Embryonic facial prominence (tissue), 1 donor: ENCODE measurements at regions not wholly inside any gene's neighbourhood (a gene's known extent, or its start where the extent isn't known, plus 50 kb on each side); places are given as distances from the start of the nearest gene placed in this dataset.
"Not testable (repeated sequence)": the region's sequence is repeated elsewhere in the genome, so short reads cannot be mapped to it uniquely, and the experiment has no call there.

Experiments used
- DNase-seq: peaks from one replicate; pipeline ENCODE4 v3.0.0-alpha.2; 2016; ENCODE audit errors: extremely low spot score

DNA sequence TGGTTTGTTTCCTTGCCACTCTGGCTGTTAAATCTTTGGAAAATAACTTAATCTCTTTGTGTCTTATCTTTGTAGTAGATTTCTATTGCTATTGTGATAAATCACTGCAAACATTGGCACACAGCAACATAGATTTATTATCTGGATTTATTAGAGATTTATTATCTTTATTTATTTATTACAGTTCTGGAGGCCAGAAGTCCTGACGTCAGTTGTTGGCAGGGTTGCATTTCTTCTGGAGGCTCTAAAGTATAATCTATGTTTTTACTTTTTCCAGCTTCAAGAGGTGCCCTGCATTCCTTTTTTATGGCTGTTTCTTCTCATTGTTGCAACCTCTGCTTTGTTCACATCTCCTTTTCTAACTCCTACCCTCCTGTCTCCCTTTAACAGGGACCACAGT lies 542.8 kb downstream of the GRXCR1 start:
- DNase-seq, result no peak

DNA sequence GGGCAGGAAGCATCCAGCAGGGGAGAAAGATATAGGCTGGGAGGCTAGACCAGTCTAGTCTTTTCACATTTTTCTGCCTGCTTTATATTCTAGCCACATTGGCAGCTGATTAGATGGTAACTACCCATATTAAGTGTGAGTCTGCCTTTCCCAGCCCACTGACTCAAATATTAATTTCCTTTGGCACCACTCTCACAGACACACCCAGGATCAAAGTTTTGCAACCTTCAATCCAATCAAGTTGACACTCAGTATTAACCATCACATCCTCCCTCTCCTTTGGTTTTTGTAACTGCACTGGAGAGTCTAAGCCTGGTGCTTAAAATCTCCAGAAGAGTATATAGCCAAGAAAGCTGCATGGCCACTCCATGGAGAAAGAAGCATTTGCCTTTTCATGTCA lies 560.4 kb downstream of the GRXCR1 start:
- DNase-seq, result no peak

DNA sequence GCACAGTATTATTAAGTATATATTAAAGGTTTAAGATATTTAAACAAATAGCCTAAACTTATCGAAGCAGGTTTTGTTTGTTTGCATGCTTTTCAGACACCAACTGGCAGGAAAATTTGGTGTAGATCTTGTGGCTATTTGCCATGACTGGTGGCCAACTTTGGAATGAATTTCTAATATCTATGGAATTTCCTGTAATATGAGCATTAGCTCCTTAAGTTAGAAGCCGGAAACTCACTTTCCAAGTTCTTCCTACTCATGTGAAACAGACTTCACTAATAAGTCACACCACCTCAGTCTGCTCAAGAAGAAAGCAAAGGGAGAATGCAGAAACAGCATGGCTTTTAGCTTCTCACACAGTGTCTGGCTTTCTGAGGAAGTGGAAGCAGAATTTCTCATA lies 563.9 kb downstream of the GRXCR1 start:
- DNase-seq, result no peak

- no peak for DNase-seq
These were observed 565.4 kb downstream of the GRXCR1 start for GRCh38 chr4:43457866-43458265.

- DNase-seq, result no peak
These were observed 565.8 kb downstream of the GRXCR1 start for GRCh38 chr4:43458293-43458692.

- DNase-seq, result no peak
These were observed 579.4 kb downstream of the GRXCR1 start for GRCh38 chr4:43471950-43472349.

- no peak for DNase-seq
These were observed 589.0 kb downstream of the GRXCR1 start for GRCh38 chr4:43481526-43481925.

GRCh38 chr4:43485196-43485595 lies 592.7 kb downstream of the GRXCR1 start:
- no peak for DNase-seq

DNA sequence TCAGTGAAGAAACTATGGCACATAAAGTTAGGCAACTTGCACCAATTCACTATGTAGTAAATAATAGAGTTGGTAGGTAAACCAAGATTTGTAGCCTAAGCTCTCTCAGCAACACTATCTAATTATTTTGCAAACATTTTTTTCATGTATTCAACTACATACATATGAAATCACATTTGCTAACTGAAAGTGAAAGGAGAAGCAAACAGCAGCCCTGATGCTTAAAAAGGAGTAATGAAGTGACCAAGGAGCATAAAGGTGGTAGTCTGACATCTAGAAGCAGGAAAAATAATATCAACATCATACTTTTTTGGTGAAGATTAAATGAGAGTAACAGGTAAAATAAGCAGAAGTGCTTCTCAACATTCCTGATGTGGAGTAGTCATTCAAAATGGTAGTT lies 603.7 kb downstream of the GRXCR1 start:
- no peak for DNase-seq

- no peak for DNase-seq
These were observed 604.1 kb downstream of the GRXCR1 start for GRCh38 chr4:43496602-43497001.

DNA sequence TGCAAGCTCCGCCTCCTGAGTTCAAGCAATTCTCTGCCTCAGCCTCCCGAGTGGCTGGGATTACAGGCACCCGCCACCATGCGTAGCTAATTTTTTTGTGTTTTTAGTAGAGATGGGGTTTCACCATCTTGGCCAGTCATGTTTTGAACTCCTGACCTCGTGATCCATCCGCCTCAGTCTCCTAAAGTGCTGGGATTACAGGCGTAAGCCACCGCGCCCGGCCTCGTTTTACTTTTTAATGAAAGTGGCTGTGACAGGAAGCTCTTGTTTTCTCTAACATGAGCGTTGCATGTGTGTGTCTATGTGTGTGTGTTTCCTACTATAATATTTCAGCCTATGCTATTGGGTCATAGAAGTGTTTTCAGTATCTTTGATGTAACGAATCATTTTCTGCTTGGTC lies 613.3 kb downstream of the GRXCR1 start:
- not testable (repeated sequence) for DNase-seq

- no peak for DNase-seq
These were observed 619.7 kb downstream of the GRXCR1 start for GRCh38 chr4:43512253-43512652.

DNA sequence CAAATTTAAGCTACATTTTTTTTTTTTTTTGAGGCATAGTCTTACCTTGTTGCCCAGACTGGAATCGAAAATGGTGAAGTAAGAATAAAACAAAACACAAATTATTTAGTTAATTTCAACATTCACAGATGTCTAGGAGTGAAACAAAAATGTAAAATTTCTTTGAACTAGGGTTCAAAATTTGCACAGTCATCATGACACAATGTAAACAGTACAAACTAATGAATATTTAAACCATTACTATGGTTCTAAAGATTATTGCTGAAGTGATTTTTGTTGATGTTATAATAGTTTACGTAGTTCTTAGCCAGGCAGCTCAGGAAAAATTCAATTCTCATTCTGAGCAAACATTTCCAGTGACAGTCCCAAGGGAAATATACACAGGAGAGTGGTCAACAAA lies 633.1 kb downstream of the GRXCR1 start:
- no peak for DNase-seq

DNA sequence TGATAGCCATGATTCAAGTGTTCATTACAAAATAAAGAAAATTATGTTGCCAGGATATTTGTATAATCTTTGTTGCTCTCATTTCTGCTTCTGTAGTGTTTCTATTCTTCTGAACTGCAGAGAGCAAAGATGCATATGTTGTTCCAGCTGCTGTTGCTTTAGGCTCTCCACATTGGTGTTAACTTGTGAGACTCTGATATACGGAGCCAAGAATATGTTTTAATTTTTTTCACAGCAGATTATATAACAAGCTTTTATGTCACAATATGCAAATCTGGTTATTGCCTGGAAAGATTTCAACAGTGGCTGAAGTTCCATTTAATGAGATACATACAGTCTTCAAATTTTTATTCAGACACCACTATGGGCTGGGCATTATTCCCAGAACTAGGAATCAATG lies 655.0 kb downstream of the GRXCR1 start:
- no peak for DNase-seq

DNA sequence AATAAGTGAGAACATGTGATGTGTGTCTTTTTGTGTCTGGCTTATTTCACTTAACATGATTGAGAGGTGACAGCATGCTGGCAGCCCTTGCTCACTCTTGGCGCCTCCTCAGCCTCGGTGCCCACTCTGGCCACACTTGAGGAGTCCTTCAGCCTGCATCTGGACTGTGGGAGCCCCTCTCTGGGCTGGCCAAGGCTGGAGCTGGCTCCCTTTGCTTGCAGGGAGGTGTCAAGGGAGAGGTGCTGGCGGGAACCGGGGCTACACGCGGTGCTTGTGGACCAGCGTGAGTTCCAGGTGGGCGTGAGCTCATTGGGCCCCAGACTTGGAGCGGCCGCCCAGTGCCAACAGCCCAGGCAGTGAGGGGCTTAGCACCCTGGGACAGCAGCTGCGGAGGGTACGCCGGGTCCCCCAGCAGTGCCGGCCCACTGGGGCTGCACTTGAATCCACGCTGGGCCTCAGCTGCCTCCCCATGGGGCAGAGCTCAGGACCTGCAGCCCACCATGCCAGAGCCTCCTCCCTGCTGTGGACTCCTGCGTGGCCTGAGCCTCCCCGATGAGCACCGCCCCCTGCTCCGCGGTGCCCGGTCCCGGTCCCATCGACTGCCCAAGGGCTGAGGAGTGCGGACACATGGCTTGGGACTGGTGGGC lies 658.6 kb downstream of the GRXCR1 start:
- no peak for DNase-seq

GRCh38 chr4:43556262-43556661 lies 663.7 kb downstream of the GRXCR1 start:
- DNase-seq, result no peak

DNA sequence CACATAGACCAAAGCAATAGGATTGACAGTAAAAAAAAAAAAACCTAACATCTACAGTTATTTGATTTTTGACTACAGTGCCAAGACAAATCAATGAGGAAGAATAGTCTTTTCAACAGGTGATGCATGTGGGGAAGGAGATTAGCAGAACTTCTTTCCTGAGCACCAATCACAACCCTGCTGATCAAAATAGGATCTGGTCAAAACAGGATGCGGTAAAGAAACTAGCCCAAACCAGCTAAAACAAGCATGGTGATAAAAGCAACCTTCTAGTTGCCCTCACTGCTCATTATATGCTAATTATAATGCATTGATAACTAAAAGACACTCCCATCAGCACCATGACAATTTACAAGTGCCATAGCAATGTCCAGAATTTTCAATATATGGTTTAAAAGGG lies 667.5 kb downstream of the GRXCR1 start:
- no peak for DNase-seq

GRCh38 chr4:43564107-43564506 lies 671.6 kb downstream of the GRXCR1 start:
- no peak for DNase-seq

- no peak for DNase-seq
These were observed 672.1 kb downstream of the GRXCR1 start for GRCh38 chr4:43564591-43564990.

DNA sequence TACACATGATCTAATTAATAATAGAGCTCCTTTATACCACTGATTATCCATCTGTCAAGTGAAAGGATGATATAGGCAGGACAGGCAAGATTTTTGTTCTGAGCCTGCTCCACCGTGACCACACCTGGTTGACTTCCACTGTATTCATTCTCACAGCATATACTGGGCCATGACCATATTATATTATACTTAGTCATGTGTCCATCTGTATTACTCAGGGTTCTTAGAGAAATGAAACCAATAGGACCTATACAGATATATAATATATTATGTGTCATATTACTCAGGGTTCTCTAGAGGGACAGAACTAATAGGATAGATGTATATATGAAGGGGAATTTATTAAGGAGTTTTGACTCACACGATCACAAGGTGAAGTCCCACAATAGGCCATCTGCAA lies 675.1 kb downstream of the GRXCR1 start:
- no peak for DNase-seq

DNA sequence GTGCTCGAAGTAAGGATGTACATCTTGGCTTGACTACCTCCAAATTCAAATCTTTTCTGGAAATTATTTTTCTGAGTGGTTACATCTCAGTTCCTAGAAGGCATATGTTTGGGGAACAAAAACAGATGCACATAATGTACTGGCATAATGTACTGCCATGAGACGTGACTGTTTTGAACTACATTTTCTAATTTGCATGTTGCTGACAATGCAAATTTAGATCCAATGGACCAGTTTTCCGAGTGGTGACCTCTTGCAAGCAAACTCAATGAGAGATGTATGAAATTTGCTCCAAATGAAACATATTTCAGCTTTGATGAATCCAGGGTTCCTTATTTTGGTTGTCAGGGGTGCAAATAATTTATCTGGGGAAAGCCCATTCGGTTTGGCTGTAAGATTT lies 694.3 kb downstream of the GRXCR1 start:
- no peak for DNase-seq

- no peak for DNase-seq
These were observed 695.2 kb downstream of the GRXCR1 start for GRCh38 chr4:43587758-43588157.

GRCh38 chr4:43607400-43607799 lies 714.9 kb downstream of the GRXCR1 start:
- DNase-seq, result no peak

DNA sequence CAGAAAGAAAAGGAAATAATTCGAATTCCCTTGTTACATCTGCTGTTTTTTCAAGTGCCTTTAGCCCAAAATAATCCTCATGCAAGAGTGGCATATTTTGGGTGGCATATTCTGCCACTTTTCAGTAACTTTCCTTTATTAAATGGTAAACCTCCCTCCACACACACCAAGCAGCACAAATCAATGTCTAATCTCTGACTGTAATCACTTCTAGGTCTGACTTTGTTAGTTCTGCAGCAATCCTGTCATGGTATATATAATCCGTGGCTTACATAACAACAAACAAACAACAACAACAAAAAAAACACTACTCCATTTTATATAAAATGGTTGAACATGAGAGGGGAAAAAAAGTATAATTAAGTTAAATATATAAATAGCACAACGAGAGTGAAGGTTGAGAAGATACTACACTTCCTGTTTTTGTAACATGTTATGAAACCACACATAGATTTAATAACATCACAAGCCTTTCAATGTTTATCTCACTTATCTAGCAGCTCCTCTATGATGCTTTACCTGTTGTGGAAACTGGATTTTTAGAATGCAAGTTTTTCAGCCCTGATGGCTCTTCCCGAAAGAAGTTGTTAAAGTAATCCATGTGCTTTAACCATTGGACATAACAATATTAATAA lies 715.4 kb downstream of the GRXCR1 start:
- no peak for DNase-seq
